ENCODE measurements at regions not wholly inside any gene's neighbourhood (a gene's known extent, or its start where the extent isn't known, plus 50 kb on each side); places are given as distances from the start of the nearest gene placed in this dataset.
"Not testable (repeated sequence)": the region's sequence is repeated elsewhere in the genome, so short reads cannot be mapped to it uniquely, and the experiment has no call there.

- DNase-seq (ENCODE audit: low spot score) = no peak
Observed at GRCh38 chr3:177711637-177712036, 514.4 kb upstream of the TBL1XR1 start.

DNA sequence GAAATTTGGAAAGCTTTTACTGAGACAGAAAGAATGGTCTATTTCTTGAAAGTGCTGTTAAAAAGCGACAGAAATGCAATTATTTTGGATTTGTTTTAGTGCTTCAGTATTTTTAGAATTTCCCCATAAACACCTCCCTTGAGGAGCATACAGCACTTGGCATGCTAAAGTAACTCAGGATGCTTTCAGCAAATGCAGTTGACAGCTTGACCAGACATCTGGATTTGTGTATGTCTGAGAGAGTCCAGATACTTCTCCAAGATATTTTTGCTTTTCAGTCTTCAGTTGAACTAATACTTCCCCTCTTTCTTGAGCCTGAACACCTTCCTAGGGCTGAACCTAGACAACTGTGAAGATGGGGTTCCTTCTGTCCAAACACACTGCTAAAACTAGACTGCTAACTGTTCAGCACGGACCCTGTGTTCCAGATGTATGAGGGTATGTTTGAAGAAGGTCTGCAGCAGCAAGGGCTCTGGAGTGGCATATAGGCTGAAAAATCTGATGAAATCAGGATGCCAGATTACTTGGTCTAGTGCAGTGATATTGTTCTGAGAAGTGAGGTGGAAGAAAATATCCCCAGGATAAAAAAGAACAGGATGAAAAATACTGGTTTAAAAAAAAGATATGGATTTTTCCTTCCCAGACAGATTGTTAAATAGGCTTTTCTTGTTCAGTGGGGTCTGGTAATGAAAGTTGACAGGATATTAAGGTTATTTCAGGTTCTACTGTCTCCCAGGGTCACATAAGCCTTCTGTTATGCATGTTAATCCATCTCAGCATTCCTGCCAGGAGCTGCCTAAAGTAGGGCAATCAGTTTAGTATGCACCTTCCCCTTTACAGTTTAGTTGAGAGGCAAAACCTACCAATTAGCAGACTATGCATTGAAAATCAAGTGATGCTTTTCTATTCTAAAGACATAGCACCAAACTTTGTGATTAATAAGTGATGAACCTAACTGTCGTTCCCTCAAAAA, 516.9 kb upstream of the TBL1XR1 start:
- DNase-seq (ENCODE audit: low spot score) = no peak

- no peak for DNase-seq (ENCODE audit: low spot score)
Observed at GRCh38 chr3:177714945-177715344, 517.7 kb upstream of the TBL1XR1 start.

GRCh38 chr3:177715980-177716379, 518.7 kb upstream of the TBL1XR1 start:
- no peak for DNase-seq (ENCODE audit: low spot score)

GRCh38 chr3:177720927-177721326, 523.6 kb upstream of the TBL1XR1 start:
- DNase-seq (ENCODE audit: low spot score) = not testable (repeated sequence)

GRCh38 chr3:177721864-177722785, 524.8 kb upstream of the TBL1XR1 start:
- no peak for DNase-seq (ENCODE audit: low spot score)

DNA sequence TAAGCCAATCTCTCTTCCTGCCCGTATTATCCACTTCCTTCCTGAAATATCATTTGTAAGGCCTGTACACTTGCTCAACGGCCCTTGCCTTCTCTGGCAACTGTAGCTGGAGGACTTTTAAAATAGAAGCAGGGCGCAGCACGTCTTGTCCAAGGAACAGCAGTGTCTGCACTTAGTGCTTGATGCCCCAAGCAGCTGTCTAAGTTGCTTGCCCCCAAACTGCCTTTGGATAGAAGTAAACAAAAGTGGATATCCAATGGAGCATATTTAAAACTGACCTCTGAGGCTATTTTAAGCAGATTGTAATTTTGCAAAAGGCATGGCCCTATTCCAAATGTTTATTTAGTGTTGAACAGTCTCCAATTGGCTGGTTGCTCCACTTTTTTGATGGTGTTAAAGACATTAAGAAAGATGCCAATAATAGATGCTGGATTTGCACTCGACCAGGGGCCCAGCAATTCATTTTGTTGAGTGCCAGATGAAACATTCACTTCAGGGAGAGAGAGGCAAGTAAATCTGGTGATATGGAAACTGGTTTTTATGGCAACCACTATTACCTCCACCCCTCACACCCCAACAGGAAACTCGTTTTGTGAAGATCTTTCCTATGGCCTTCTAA, 526.8 kb upstream of the TBL1XR1 start:
- no peak for DNase-seq (ENCODE audit: low spot score)

DNA sequence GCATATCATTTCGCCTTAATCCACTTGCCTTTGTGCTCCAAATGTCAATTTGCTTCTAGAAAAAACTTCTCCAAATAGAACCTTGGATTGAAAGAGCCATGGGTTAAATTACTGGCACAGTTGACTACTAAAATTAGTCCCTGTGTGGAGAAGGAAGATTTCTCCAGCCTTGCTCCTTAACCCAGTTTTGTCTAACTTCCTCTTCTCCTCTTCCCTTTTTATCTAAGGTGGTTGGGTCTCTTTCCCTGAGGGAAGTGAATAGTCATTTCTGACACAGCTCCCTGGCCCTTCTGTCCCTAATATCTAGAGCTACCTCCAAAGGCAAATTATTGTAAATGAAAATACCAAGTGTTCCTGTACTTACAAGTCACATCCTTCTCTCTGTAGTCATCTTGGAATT, 527.9 kb upstream of the TBL1XR1 start:
- no peak for DNase-seq (ENCODE audit: low spot score)

DNA sequence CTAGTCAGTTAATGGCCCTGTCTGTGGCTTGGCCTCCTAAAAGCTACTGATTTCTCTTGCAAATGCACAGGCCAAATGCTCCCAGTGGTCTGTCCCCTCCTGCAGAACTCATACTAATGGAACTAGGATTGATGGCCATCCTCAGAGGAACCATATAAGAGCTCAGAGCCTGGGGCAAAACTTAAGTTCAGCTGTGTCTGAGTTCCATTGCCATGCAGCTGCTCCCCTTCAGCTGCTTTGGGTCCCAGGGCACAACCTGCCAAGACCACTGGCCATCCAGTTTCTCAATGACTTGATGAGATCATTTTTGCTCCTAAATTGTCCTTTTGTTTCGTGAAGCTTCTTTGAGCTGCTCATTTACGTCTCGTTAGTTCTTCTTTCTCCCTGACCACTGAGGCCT, 529.5 kb upstream of the TBL1XR1 start:
- DNase-seq (ENCODE audit: low spot score) = no peak

- no peak for DNase-seq (ENCODE audit: low spot score)
Observed at GRCh38 chr3:177729956-177730681, 532.8 kb upstream of the TBL1XR1 start.

GRCh38 chr3:177730814-177731213, 533.5 kb upstream of the TBL1XR1 start:
- no peak for DNase-seq (ENCODE audit: low spot score)

- no peak for DNase-seq (ENCODE audit: low spot score)
Observed at GRCh38 chr3:177731644-177732268, 534.5 kb upstream of the TBL1XR1 start.

DNA sequence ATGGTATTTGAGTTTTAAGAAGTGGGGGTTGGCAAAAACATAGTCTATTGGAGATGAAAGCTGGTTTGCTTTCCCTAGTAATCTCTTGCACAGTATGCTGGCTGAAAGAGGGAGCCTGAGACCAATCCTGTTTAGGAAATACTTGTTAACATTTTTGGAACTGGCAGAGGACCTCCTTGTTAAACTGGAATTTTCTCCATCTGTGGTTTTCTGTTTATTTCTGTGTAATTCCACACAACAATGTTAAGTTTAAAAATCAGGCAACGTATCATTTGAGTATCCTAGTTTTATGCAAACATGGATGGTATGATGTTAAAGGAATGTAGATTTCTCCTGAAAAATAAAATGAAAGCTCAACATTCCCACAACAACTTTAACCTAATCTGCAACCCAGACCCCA, 536.0 kb upstream of the TBL1XR1 start:
- no peak for DNase-seq (ENCODE audit: low spot score)

GRCh38 chr3:177733936-177734335, 536.7 kb upstream of the TBL1XR1 start:
- DNase-seq (ENCODE audit: low spot score) = no peak

DNA sequence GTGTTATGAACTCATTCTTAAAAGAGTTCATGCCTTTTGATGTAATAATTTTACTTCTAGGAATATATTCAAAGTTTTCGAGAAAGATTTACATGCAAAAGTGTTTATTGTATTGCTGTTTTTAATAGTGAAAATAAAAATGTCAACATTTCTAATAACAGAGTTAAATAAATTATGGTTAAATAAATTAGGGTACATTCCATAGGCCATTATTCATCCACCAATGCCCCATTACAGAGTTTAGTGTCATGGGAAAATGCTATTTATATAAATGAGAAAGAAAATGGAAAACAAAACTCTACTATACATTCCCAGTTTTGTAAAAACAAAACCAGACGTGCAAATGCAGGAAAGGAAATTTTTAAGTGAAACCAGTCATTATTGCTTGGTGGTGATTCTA, 538.1 kb upstream of the TBL1XR1 start:
- DNase-seq (ENCODE audit: low spot score) = no peak

- DNase-seq (ENCODE audit: low spot score) = no peak
Observed at GRCh38 chr3:177739461-177739860, 542.2 kb upstream of the TBL1XR1 start.

DNA sequence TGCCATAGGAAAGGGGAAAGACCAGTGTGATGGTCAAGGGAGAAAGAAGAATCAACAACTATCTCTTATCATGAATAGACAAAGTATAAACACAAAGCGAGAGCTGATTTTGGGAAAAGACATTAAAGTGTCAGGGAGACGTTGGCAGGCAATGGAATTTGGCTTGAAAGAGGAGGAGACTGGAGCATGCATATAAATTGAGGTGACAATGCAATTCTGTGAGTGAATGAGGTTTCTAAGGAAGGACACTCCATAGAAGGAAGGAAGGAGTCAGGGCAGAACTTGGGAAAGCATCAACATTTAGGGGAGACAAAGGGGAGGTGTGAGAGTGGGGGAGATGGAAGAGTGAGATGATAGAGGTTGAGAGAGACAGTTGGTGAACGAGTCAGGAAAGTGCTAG, 543.0 kb upstream of the TBL1XR1 start:
- DNase-seq (ENCODE audit: low spot score) = no peak

DNA sequence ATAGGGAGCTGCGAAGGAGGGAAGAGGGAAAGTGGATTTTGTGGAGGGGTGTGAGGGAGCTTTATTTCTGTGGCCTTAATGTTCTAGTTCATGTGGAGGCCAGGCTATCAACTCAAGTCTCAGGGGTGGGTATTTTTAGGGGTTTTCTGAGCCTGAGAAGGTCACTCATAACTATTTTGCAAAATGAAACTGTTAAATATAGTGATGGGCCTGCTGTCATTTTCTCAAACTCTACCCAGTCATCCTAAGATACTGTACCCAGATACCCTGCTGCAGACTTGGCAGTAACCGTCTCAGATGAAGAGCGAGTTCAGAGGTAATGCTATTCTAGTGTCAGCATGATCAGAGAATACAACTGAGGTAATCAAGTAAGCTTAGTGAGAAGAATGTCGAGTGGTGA, 545.0 kb upstream of the TBL1XR1 start:
- no peak for DNase-seq (ENCODE audit: low spot score)

GRCh38 chr3:177743173-177743890, 546.0 kb upstream of the TBL1XR1 start:
- no peak for DNase-seq (ENCODE audit: low spot score)

DNA sequence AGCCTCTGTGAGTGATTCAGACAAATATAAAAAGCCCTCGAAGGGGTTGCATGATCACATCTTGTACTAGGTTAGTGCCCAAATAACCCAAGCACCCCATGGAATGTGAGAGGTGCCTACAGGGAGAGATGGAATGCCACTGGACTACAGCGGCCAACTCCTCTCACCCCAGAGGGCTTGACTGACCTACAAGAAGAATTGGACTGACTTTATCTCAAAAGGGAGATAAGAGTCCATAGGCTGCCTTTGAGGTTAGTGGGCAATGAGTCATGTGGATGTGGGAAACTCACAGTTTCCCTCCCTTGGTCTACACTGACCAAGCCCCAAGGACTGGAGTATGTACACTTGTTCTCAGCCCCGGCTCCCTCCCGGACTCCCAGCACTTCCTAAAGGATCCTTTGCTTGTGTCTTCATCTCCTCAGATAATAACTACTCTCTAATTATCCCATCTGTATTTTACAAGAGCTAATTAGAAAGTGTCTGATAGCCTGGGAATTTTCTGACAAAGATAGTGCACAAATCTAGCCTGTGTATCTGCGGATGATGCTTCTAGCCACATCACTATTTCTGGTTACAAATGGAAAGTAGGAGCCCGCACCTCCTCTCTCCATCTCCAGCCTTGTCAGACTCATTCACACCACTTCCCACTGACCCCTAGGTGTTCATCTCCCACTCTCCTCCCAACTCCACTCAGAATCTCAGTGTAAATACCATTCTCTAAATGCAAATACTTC, 547.8 kb upstream of the TBL1XR1 start:
- no peak for DNase-seq (ENCODE audit: low spot score)
